Fibroblast of the aortic adventitia (primary cell): ENCODE measurements at regions not wholly inside any gene's neighbourhood (a gene's known extent, or its start where the extent isn't known, plus 50 kb on each side); places are given as distances from the start of the nearest gene placed in this dataset.

Source experiments
- DNase-seq: peaks from one replicate; pipeline ENCODE4 v3.0.0-alpha.2; 2010; ENCODE audit warnings: low read depth
- H3K4me3 ChIP-seq: 2 replicates; pipeline ENCODE4 v1.5.1; 2011; ENCODE audit warnings: low read depth, mild to moderate bottlenecking, control low read depth, low read length, moderate library complexity
- CTCF ChIP-seq: IDR thresholded peaks from 2 replicates; pipeline ENCODE4 v1.5.1; 2011; ENCODE audit warnings: mild to moderate bottlenecking, low read length, control low read depth, inconsistent platforms; ENCODE audit not compliant: insufficient read depth

DNA sequence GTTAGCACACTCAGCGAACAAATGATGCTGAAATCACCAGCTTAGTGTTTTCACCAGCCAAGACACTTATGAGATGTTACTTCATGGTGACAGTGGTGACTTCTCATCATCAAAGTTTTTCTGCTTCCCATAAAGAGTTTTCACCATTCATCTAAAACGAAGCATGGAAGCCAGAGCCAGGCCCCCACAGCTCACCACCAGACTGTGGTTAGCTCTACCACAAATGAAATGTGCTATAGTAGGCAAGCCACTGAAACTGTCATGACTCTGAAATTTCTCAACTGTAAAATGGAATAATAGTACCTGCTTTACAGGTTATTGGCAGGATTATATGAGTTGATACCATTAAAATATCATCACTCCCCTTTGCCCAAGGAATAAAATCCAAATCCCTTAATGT, 56.4 kb upstream of the HHIP start:
- DNase-seq = no peak
- no peak overlapping the region for H3K4me3 ChIP-seq
- no peak for TF ChIP-seq CTCF

DNA sequence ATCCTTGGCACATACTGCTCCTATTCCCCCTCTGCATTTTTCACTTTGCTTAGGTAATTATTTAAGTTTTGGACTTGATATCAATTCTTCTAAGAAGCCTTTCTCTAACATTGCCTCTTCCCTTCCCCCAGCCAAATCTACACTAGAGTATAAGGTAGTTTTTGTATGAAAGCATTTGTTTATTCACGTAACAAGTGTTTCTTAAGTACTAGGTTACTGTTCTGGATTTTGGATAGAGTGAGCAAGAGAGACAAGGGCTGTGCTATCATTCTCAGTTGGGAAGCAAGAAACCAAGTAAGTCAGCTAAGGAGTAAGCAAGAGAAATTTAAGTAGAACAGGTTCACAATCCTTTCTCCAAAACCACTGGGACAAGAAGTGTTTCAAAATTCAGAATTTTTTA, 55.9 kb upstream of the HHIP start:
- no peak overlapping the region for H3K4me3 ChIP-seq
- TF ChIP-seq CTCF = no peak
- DNase-seq = no peak

- TF ChIP-seq CTCF = no peak
- no peak overlapping the region for H3K4me3 ChIP-seq
- peak; percentile 87 for DNase-seq
Measured at GRCh38 chr4:144591401-144591800, 54.6 kb upstream of the HHIP start.

DNA sequence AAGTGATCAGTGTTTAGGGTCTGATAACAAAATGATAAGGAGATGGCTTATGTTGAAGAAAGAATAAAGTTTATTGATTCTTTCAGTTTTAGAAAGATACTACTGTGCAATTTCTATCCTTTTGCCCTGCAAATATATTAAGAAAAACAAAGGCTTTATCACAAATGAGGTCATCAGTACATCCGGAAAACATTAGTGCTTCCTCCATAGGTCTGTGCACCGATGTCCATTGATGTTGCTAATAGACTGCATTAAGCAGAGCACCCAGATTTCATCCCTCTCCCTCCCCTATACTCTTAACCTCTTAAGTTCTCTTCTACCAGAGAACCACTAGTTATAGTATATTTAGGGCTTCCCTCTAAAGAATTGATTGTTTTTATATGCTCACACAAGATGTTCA, 53.7 kb upstream of the HHIP start:
- TF ChIP-seq CTCF = no peak
- peak; percentile 11 for DNase-seq
- no peak overlapping the region for H3K4me3 ChIP-seq

- H3K4me3 ChIP-seq = no peak overlapping the region
- DNase-seq = peak; percentile 33
- TF ChIP-seq CTCF = no peak
Measured at GRCh38 chr4:144594471-144594986, 51.4 kb upstream of the HHIP start.

DNA sequence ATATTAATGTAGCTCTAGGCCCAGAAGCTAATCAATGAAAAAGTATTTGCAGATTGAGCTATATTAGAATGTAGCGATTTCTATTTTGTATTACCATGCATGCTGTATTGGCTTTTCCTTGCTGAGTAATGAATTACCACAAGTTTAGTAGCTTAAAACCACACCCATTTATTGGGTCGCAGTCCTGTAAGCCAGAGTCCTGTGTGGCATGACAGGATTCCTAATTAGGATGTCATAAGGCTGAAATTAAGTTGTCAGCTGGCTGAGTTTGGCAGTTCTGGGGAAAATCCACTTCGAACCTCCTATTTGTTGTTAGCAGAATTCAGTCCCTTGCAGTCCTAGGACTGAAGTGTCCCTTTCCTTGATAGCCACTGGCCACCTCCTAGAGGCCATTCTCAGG, 50.3 kb upstream of the HHIP start:
- TF ChIP-seq CTCF = no peak
- no peak for DNase-seq
- H3K4me3 ChIP-seq = no peak overlapping the region
